ENCODE measurements at regions not wholly inside any gene's neighbourhood (a gene's known extent, or its start where the extent isn't known, plus 50 kb on each side); places are given as distances from the start of the nearest gene placed in this dataset.

- H3K4me3 ChIP-seq: no peak overlapping the region
- no peaks in the 10 kb centered on the region for H3K36me3 ChIP-seq
- ATAC-seq (ENCODE audit: low FRiP score in 2 of 2): no peak
- WGBS, 2 donors: 84 to 86% methylated on average over 2 of the region's 2 CpGs
- no peak for TF ChIP-seq POLR2A (IDR thresholded peaks at IDR 0.05)
- TF ChIP-seq CTCF (IDR thresholded peaks at IDR 0.05): no peak
- no peak for TF ChIP-seq EP300 (IDR thresholded peaks at IDR 0.05)
- no peak for TF ChIP-seq POLR2AphosphoS5 (IDR thresholded peaks at IDR 0.05)
- no peaks in the 10 kb centered on the region for H3K27me3 ChIP-seq
- H3K4me1 ChIP-seq: no peaks in the 10 kb centered on the region
- no peaks in the 10 kb centered on the region for H3K9me3 ChIP-seq
- no peak overlapping the region for H3K27ac ChIP-seq
- DNase-seq: no peak
Measured at GRCh38 chr10:53223851-53224250, 451.3 kb upstream of the MBL2 start.

GRCh38 chr10:53222806-53223205 lies 450.2 kb upstream of the MBL2 start:
- 86 to 88% methylated on average over 1 to 5 of the region's 5 CpGs for WGBS, 2 donors
- peak in 1 of 2 donors; percentile 53 for ATAC-seq (ENCODE audit: low FRiP score in 2 of 2)

GRCh38 chr10:53209944-53210611 lies 437.5 kb upstream of the MBL2 start:
- WGBS, 2 donors: 60 to 72% methylated on average over 7 to 8 of the region's 8 CpGs

More at GRCh38 chr10:53222806-53223205, 450.2 kb upstream of the MBL2 start:
- no peaks in the 10 kb centered on the region for H3K4me1 ChIP-seq
- TF ChIP-seq CTCF (IDR thresholded peaks at IDR 0.05): no peak
- no peak overlapping the region for H3K27ac ChIP-seq
- H3K36me3 ChIP-seq: no peaks in the 10 kb centered on the region
- H3K4me3 ChIP-seq: no peak overlapping the region
- H3K9me3 ChIP-seq: no peaks in the 10 kb centered on the region
- no peaks in the 10 kb centered on the region for H3K27me3 ChIP-seq
- DNase-seq: no peak

GRCh38 chr10:53183733-53184132 lies 411.1 kb upstream of the MBL2 start:
- 92% methylated on average over 2 of the region's 2 CpGs for WGBS, 2 donors
- Histone ChIP-seq H3K36me3 (no peaks in the 10 kb centered on the region), H3K9me3 (peaks cover 0 to 9% (median 0%) of the 10 kb centered on the region in 4 donors), H3K4me3 (no peak overlapping the region), H3K27ac (no peak overlapping the region), H3K27me3 (no peaks in the 10 kb centered on the region), H3K4me1 (no peaks in the 10 kb centered on the region)
- ATAC-seq (ENCODE audit: low FRiP score in 2 of 2): no peak
- TF ChIP-seq POLR2AphosphoS5 (IDR thresholded peaks at IDR 0.05) (no peak), POLR2A (IDR thresholded peaks at IDR 0.05) (no peak), CTCF (IDR thresholded peaks at IDR 0.05) (no peak), EP300 (IDR thresholded peaks at IDR 0.05) (no peak)
- DNase-seq: no peak

More at GRCh38 chr10:53209944-53210611, 437.5 kb upstream of the MBL2 start:
- Histone ChIP-seq H3K4me1 (no peaks in the 10 kb centered on the region), H3K27ac (no peak overlapping the region), H3K9me3 (no peaks in the 10 kb centered on the region), H3K27me3 (no peaks in the 10 kb centered on the region), H3K4me3 (no peak overlapping the region), H3K36me3 (no peaks in the 10 kb centered on the region)
- DNase-seq (no peak), ATAC-seq (ENCODE audit: low FRiP score in 2 of 2) (no peak)
- TF ChIP-seq CTCF (IDR thresholded peaks at IDR 0.05): peak in 2 of 6 experiments; percentile 19 to 21
- no peak for TF ChIP-seq POLR2A (IDR thresholded peaks at IDR 0.05)
- no peak for TF ChIP-seq POLR2AphosphoS5 (IDR thresholded peaks at IDR 0.05)

GRCh38 chr10:53177468-53177867 lies 404.9 kb upstream of the MBL2 start:
- H3K4me3 ChIP-seq: no peak overlapping the region
- DNase-seq (no peak), ATAC-seq (ENCODE audit: low FRiP score in 2 of 2) (no peak)
- H3K9me3 ChIP-seq: no peaks in the 10 kb centered on the region
- H3K27ac ChIP-seq: no peak overlapping the region
- H3K4me1 ChIP-seq: no peaks in the 10 kb centered on the region
- H3K36me3 ChIP-seq: no peaks in the 10 kb centered on the region
- no peaks in the 10 kb centered on the region for H3K27me3 ChIP-seq
- TF ChIP-seq EP300 (IDR thresholded peaks at IDR 0.05) (no peak), POLR2A (IDR thresholded peaks at IDR 0.05) (no peak), CTCF (IDR thresholded peaks at IDR 0.05) (no peak), POLR2AphosphoS5 (IDR thresholded peaks at IDR 0.05) (no peak)
